ENCODE measurements at regions not wholly inside any gene's neighbourhood (a gene's known extent, or its start where the extent isn't known, plus 50 kb on each side); places are given as distances from the start of the nearest gene placed in this dataset.

DNA sequence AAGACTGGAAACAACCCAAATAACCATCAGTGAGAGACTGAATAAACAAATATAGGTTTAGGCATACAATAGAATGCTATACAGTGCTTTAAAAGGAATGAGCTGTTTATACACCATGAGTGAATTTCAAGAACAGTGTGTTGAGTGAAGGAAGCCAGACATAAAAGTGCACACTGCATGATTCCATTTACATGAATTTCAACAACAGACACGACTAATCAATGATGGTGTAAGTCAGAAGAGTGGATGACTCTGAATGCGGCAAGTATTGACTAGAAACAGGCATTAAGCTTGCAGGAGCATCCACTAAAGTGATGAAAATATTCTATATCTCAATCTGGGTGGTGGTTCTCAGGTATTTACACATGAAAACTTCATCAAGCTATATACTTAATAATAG, 142.7 kb upstream of the SLC39A10 start:
- TF ChIP-seq POLR2AphosphoS5 (IDR thresholded peaks at IDR 0.05) (no peak), POLR2A (IDR thresholded peaks at IDR 0.05) (no peak)
- TF ChIP-seq, protein P1, sequence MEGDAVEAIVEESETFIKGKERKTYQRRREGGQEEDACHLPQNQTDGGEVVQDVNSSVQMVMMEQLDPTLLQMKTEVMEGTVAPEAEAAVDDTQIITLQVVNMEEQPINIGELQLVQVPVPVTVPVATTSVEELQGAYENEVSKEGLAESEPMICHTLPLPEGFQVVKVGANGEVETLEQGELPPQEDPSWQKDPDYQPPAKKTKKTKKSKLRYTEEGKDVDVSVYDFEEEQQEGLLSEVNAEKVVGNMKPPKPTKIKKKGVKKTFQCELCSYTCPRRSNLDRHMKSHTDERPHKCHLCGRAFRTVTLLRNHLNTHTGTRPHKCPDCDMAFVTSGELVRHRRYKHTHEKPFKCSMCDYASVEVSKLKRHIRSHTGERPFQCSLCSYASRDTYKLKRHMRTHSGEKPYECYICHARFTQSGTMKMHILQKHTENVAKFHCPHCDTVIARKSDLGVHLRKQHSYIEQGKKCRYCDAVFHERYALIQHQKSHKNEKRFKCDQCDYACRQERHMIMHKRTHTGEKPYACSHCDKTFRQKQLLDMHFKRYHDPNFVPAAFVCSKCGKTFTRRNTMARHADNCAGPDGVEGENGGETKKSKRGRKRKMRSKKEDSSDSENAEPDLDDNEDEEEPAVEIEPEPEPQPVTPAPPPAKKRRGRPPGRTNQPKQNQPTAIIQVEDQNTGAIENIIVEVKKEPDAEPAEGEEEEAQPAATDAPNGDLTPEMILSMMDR (IDR thresholded peaks at IDR 0.05 in 8 of 11, conservative IDR thresholded peaks at IDR 0.05 in 3 of 11): no peak

Measured in spleen (tissue), 7 donors.